NCI-H146 treated with DMSO at 0.1 percent for 48 hours (cell line): ENCODE measurements at regions not wholly inside any gene's neighbourhood (a gene's known extent, or its start where the extent isn't known, plus 50 kb on each side); places are given as distances from the start of the nearest gene placed in this dataset.

Experiments
- DNase-seq: peaks from one replicate; lab custom pipeline; 2025; ENCODE audit not compliant: unreplicated experiment; lab: John Stamatoyannopoulos, UW

DNA sequence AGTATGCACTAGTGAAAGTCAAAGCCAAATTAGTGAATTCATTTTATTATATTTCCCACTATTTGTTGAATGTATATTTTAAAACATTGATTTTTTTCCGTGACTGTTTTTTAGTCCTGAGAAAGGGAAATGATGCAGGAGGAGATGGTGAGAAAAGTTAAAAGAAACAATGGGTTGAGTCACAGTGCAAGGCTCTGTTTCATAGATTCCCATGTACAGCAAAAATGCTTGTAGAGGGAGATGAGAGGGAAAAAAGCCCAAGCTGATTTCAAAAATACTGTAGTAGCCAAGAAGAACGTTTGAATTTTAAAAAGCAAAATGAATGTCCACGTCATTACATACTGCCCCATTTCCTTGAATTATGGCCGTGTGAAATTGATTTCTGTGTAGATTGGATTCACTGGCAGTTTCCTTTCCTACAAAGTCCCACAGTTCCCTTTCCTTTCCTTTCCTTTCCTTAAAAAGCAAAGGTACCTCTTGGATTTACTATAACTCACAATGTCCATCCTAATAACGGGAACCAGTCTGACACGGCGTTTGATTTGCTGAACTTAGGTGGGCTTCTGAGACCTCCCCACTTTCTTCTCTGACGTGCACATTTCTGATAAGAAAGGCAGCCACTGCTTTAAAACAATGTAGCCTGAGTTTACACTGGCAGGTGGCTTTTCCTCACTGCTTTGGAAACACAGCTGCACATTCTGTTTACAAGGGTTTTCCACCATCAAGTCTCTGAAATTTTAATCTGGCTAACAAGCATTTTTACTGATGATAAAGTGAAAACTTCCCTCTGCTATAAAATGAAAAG lies 63.7 kb downstream of the SPCS3 start:
- DNase-seq: no peak

DNA sequence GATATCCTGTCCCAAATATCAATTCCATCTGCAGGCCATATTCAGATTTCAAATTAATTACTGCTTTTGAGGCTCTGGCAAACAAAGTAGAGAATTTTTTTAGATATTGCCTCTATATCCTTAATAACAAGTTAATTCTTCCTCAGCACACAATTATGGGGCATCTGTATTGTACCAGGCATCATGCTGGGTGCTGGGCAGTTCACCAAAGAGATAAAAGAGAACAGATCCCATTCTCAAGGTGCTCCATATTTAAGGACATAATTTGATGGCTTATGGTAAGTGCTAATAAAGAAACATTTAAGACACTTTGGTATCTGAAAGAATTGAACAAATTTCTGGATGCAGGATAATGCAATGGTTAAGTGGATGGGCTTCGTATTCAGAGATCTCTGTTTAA lies 65.8 kb downstream of the SPCS3 start:
- DNase-seq: no peak

DNA sequence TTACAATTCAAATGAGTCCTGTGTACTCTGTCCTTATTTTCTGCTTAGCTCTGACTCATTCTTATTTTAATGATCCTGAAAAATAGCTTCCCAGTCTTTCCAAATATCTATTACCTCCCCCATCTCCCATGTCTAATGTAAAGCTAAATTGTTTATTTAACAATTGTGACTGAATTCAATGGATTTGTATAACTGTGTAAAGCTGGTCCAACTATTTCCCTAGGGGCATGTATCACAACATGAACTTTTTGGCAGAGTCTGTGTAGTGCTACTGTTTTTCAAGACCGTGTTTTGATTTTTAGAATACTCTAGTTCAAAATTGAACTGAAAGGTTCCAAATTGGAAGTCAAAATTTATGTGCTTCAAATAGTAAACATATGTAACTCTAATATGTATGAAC lies 67.8 kb downstream of the SPCS3 start:
- DNase-seq: no peak

DNA sequence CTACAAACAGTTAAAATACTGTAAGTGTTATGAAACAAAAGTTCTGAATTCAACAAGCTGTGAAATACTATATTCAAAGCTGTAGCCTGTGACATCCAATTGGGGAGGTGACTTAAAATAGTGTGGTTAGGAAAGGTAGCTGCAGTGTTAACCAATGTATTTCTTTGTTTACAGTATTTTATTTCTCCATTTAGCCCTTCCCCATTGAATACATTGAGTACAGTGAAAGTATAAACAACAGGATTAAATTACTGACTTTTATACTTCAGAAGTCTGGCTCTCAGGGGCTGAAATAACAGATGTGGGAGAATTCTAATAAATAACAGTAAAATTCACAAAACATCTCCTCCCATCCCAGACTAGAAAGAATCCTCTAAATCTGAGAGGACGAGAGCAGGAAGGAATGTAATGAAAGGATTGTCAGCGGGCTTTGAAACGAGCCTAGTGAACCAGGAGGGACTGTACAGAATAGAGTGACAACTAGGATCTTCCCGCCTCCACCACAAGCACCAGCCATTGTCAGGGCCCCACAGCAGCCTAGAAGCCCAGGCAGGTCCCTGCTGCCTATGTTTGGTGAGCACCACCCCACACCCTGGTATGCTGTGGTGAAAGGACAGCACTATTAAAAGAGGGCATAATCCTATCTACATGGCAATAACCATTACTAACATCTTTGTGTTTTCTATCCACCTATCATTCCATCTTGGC lies 73.7 kb downstream of the SPCS3 start:
- no peak for DNase-seq

DNA sequence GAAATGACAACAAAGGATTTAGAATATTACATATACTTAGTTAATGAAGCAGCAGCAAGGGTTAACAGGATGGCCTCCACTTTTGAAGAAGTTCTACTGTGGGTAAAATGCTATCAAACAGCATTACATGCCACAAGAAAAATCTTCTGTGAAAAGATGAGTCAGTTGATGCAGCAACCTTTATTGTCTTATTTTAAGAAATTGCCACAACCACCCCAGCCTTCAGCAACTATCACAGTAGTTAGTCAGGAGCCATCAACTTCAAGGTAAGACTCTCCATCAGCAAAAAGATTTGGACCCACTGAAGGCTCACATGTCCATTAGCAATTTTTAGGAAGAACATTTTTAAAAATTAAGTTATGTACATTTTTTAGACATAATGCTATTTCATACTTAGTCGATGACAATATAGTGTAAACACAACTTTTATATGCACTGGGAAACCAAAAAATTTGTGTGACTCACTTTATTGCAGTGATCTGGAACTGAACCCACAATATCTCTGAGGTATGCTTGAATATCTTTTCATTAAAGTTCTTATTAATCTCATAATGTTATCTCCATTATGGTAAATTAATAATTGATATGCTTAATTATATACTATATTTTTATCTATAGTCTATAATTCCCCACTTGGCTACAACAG lies 81.2 kb downstream of the SPCS3 start:
- no peak for DNase-seq

DNA sequence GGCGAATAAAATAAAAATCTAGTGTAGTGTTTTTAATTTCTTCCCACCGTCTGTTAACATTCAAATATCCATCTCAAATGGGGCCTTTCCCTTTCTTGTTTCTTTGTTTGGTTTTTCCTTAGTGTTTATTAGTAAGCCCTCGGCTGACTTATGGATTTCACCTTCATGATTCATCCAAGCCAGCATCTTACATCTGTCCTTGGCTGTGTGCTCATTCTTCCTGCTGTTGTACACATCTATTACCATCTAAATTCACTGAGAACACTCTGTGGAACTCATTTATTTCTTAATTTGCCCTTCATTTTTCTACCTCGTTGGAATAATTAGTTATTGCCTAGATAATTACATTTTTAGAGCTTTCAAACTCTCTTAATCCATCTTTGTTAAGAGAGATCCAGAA lies 84.9 kb downstream of the SPCS3 start:
- DNase-seq: no peak

DNA sequence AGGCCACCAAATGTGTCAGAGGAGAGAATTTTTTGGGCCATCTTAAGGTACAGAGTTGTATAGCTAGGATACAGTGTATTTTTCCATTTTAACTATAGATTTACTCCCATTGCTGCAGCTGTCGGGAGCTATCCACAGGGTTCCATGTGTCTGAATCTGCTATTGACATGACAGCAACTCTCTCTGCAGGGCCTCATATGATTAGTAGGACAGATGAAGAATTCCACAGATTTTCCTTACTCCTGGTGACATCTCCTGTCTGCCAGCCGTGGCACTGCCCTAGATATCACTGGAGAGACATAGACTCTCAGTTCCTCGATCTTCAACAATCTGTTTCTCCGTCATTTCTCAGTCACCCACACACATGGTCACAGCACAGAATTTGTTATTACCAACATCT lies 86.5 kb downstream of the SPCS3 start:
- no peak for DNase-seq

DNA sequence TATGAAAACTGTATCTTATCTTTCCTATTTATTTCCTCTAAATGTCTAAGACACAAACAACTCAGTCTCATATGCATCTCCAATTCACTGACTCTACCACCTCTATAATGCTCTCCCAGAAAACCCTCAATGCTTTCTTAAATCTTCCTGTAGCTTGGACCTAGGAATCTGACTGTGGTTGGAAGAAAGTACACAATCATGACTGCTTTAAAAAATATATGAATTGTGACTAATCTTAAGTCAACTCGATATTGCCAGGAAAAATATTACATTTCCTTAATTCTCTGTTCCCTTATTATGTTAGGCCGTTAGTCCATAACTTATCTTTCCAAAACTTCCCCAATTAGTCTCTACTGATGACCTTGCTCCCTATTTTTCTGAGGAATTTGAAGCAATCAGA lies 87.0 kb downstream of the SPCS3 start:
- DNase-seq: no peak

DNA sequence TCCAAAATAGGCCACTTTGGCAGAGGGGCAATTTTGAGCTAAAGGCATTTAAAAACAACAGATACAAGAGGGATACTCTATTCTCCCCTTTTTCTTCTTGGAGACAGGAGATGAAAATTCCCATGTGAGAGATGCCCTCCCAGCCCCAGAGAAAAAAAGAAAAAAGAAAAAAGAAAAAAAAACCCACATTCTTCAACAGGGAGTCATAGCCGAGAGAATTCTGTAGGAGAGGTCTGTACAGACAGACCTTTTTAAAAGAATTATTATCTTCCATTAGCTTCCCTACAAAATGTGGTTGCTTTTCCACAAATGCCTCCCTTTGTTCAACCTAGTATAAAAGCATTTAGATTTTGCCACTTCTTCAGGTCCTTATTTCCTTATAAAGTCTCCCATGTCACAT lies 89.9 kb downstream of the SPCS3 start:
- no peak for DNase-seq

DNA sequence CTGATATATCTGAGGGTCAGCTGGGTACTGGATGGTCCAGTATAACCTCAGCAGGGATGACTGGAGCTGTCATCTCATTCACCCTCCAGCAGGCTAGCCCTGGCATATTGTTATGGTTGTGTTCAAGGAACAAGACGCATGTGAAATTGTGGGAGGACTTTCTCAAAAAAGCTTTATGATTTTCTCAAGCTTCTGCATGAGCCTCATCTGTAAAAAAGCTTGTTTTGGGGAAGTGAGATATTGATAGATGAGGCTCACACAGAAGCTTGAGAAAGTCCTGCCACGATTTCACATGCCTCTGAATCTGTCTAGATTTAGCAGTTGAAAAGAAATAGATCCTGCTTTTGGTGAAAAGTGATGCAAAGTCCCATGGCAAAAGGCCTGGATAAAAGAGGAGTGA lies 93.4 kb downstream of the SPCS3 start:
- DNase-seq: no peak

DNA sequence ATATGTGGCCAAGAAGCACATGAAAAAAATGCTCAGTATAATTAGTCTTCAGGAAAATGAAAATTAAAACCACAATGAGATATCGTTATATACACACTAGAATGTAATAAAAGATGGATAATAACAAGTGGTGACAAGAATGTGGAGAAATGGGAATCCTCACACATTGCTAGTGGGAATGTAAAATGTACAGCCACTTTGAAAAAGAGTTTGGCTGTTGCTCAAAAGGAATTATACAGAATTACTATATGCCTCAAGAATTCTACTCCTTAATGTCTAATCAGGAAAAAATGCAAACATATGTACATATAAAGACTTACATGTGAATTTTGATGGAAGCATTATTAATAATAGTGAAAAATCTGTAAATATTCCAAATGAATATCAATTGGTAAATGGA lies 102.2 kb downstream of the SPCS3 start:
- DNase-seq: no peak

DNA sequence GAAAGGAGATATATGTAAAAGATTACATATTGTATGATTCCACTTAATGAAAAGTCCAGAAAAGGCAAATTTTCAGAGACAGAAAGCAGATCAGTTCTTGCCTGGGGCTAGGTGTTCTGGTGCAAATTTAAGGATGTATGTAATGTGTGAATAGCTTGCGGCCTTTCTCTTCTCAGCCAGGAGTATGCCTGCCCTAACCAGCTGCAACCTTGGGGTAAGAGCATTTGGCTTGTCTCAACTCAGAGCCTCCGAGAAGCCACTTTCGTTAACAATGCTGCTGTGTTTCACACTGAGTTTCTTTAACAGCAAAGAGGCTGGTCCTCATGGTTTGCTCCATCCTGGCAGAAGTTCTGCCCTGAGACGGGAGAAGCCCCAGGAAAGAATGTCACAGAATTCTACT lies 102.7 kb downstream of the SPCS3 start:
- DNase-seq: no peak

DNA sequence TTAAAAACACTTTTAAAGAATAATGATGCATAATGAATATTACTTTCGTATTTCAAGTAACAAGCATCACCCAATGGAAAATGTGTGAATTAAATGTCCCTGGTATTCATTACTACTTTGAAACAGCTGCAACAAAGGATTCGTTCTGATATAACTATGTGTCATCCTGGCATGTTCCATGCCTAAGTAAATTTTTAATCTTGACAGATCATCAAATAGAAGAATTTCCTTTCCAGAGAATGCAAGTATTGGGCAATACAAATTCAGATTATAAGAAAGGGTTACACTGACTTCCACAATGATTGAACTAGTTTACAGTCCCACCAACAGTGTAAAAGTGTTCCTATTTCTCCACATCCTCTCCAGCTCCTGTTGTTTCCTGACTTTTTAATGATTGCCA lies 105.3 kb downstream of the SPCS3 start:
- DNase-seq: no peak

DNA sequence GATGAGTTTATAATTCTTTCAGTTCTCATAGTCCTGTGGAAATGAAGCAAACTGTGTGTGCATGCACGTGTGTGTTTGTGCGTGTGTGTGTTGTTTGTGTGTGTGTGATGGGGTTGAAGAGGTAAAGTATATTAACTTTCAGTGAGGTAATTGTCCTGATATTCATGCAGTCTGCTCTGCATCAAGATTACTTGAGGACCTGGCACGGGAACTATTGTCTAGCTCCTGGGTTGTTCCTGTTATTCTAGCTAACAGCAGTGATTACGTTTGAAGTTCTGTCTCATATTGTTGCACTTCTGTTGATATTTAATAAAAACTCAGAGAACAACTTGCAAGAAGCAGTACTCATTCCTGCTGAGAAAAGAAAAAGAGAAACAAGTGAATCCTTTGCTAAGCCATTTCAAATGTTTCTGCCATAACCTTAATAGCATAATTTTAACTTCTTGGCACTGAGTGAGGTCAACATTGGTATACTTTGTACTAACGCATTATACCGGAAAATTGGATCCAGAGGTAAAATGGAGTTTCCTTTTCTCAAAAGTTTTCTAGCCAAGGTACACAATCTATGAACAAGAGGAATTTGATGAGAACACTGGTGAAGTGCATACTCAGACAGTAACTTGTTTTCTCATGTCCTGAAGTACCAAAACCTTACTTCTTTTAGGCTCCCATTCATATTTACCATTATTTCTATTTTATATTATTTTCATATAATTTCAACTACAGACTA lies 113.2 kb downstream of the SPCS3 start:
- no peak for DNase-seq

DNA sequence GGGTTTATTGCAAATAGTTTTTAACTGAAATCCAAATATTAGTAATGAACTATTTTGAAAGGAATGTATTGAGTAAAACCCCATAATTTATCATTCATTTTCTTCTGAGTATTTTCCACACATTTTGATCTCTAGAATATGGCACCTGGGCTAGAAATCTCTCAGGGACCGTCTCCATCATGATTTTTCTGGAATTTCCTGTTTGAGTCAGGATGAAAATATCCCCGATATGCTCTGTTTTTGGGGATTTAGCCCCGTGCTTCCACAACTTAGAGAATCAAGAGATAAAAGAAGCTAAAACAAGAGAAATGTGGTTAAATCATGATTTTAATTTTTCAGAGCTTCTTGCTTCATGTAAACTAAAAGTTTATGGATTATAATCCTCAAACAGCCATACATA lies 114.2 kb downstream of the SPCS3 start:
- no peak for DNase-seq

DNA sequence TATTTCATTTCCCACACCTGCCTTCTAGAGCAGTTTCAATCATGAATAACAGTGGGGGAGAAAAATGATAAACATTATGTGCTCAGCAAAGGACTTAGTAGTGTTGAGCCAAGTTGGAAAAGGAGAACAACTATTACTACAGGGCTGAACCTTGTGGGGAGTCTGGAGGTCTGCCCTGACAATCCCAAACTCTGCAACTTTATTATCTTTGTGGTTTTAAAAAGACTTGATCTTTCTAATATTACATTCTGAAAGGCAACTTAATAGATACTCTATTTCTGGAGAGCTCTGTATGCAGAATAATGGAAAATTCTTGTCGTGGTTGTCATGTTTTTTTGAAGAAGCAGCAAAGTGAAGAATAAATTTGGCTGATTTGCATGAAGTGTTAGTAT lies 116.1 kb downstream of the SPCS3 start:
- DNase-seq: no peak

DNA sequence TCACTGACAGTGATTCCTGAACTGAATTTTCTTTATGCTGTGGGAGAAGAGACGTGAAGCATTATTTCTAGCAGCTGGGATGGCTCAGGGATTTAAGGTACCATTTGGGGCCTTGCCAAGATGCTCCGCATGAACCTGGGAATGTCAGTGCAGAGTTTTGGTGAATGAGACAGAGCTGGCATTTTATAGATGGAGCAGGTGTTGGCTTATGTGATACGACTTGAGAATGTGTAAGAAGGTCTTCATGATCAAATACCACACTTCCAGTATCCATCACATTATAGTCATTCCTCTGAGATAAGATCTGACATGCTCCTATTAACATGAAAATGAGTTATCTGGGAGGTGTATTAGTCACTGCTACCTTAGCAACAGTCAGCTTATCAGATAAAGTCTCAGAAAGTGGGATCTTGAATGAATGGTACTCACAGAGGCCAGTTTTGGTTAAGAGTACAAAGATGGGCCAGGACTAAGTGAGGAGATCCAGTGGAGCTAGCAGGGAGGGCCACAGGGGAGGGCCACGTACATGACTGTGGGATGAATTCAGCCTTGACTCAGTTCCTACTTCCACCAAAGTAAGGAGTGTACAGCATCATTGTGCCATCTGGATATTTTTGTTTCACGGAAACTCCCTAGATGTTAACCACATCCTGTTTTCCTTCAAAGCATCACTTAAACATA lies 116.7 kb downstream of the SPCS3 start:
- no peak for DNase-seq

DNA sequence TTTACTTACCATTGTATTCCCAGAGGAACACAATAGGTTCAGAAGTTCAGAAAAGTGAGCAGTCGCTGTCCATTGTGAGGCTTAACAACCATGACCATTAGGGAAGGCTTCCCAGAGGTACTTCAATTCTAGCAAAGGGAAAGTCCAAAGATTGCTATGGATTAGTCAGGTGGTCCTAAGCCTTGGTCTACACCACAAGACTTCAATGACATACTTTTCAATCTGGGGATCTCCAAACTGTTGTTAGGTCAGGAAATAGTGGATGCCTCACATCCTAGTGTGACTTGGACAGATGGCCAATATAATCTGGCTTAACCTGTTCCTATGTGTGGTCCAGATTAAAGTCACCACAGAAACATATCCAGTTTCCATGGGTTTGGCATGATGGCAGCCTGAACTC lies 118.0 kb downstream of the SPCS3 start:
- no peak for DNase-seq

DNA sequence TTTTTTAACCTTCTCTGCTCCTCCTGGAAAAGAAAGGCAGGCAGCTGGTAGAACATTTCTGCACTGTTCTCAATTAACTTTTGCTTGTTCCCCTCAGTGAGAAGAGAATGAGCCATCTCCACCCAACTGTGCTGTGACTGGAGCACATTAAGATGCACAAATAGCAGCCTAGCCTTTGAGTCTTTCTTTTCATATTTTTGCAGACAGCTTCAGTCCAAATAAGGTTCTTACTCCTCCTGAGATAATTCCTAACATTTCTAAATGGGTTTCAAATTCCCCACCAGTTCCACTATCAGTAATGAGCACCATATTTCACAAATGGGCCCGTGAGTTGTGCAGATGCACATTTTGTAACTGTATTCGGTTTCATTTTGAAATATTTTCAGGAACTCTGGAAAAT lies 118.6 kb downstream of the SPCS3 start:
- no peak for DNase-seq

DNA sequence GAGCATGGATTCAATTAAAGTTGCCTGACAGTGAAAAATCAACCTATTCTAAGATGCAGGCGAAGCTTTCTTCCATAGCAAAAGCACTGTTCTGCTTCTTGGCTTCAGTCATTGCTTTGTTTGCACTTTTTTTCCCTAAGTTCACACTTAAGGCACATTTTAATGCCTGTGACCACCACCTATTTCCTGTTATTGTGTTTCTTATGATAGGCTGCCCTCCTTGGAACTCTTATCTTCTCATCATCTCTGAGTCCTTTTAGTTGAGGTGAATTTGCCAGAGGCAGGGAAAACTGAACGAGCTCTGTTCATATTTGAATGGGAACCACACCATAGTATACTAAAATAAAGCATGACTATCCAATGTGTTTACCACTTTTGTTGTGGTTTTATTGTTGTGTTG lies 119.8 kb downstream of the SPCS3 start:
- DNase-seq: no peak

DNA sequence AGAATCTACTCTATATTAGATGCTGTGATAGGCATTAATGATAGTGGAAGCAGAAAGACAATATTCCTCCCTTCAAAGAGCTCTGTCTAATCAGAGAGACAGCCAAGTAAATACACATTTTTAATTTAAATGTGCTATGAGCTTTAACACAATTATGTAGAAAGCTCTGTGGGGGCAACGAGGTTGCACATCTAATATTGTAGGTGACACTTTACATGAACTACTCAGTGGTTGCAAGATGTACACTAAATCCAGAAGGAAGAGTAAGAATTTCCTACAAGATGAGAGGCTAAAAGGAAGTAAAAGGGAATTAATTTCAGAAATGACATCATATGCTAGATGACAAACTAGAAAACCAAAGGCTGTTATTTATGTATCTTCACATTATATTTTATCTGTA lies 120.9 kb downstream of the SPCS3 start:
- DNase-seq: no peak
